Naive thymus-derived CD4-positive, alpha-beta T cell (primary cell): ENCODE measurements at regions not wholly inside any gene's neighbourhood (a gene's known extent, or its start where the extent isn't known, plus 50 kb on each side); places are given as distances from the start of the nearest gene placed in this dataset.
"Not testable (repeated sequence)": the region's sequence is repeated elsewhere in the genome, so short reads cannot be mapped to it uniquely, and the experiment has no call there.

Experiments used
- ATAC-seq: fragments of 150-1000 bp; cut with Tn5 transposase; 2 replicates; pipeline ENCODE4 v1.10.0; 2021; ENCODE audit warnings: mild to moderate bottlenecking, moderate library complexity
- CTCF ChIA-PET: fragments of 350-600 bp; sonication (Branson Sonifier 250); formaldehyde crosslinking; loops from one replicate; lab custom pipeline; 2021; ENCODE audit warnings: antibody characterized with exemption; lab: Charles Lee
- POLR2A ChIA-PET: fragments of 350-600 bp; sonication (Branson Sonifier 250); formaldehyde crosslinking; loops from one replicate; lab custom pipeline; 2021; ENCODE audit warnings: antibody characterized with exemption, inconsistent platforms; lab: Charles Lee
- DNase-seq, 9 donors: peaks; one replicate each; pipeline versions ENCODE4 v3.0.0 to v3.0.0-alpha.2; 2020 to 2022; ENCODE audit warnings: mixed read lengths in 1 of 9
- H3K27ac ChIP-seq: one replicate; pipeline ENCODE4 v1.7.0; 2013; ENCODE audit warnings: mild to moderate bottlenecking, low read depth, low read length, moderate library complexity
- H3K27me3 ChIP-seq, 2 donors: one replicate each; pipeline ENCODE4 v1.7.0; 2013; ENCODE audit warnings: low read length in 2 of 2, mild to moderate bottlenecking in 2 of 2, moderate library complexity in 2 of 2; ENCODE audit not compliant: control insufficient read depth in 2 of 2, insufficient read depth in 2 of 2
- H3K36me3 ChIP-seq, 3 experiments: 1 replicate in 2 of 3; 2 replicates in 1 of 3; pipeline ENCODE4 v1.7.0; 2013; ENCODE audit warnings: low read length in 3 of 3, mild to moderate bottlenecking in 3 of 3, moderate library complexity in 1 of 3; ENCODE audit not compliant: insufficient read depth in 3 of 3, control insufficient read depth in 2 of 3
- H3K4me1 ChIP-seq, 2 donors: one replicate each; pipeline ENCODE4 v1.7.0; 2013; ENCODE audit warnings: low read length in 2 of 2, mild to moderate bottlenecking in 2 of 2, moderate library complexity in 1 of 2; ENCODE audit not compliant: control insufficient read depth in 2 of 2, insufficient read depth in 2 of 2
- H3K4me3 ChIP-seq: 2 replicates; pipeline ENCODE4 v1.7.0; 2013; ENCODE audit warnings: mild to moderate bottlenecking, low read length
- H3K9me3 ChIP-seq, 3 experiments: 1 replicate in 2 of 3; 2 replicates in 1 of 3; pipeline ENCODE4 v1.7.0; 2013; ENCODE audit warnings: low read length in 3 of 3; ENCODE audit not compliant: control insufficient read depth in 2 of 3
- H3K27ac Mint-ChIP-seq, 9 donors: one replicate each; pipeline ENCODE4 v1.8.0; 2020 to 2022; ENCODE audit warnings: mixed read lengths in 9 of 9, mild to moderate bottlenecking in 8 of 9, moderate library complexity in 5 of 9, inconsistent platforms in 2 of 9
- H3K27me3 Mint-ChIP-seq, 5 donors: one replicate each; pipeline ENCODE4 v1.8.0; 2021 to 2022; ENCODE audit warnings: mixed read lengths in 5 of 5, mild to moderate bottlenecking in 1 of 5
- H3K36me3 Mint-ChIP-seq, 5 donors: one replicate each; pipeline ENCODE4 v1.8.0; 2020 to 2022; ENCODE audit warnings: mixed read lengths in 5 of 5, mild to moderate bottlenecking in 3 of 5, inconsistent platforms in 1 of 5
- H3K4me1 Mint-ChIP-seq, 7 donors: one replicate each; pipeline ENCODE4 v1.8.0; 2020 to 2022; ENCODE audit warnings: mixed read lengths in 7 of 7, mild to moderate bottlenecking in 3 of 7, inconsistent platforms in 1 of 7
- H3K4me3 Mint-ChIP-seq, 10 donors: one replicate each; pipeline ENCODE4 v1.8.0; 2020 to 2022; ENCODE audit warnings: mild to moderate bottlenecking in 10 of 10, mixed read lengths in 10 of 10, moderate library complexity in 6 of 10, inconsistent platforms in 2 of 10
- H3K9me3 Mint-ChIP-seq, 11 donors: one replicate each; pipeline ENCODE4 v1.8.0; 2020 to 2022; ENCODE audit warnings: mixed read lengths in 11 of 11, mild to moderate bottlenecking in 4 of 11, inconsistent platforms in 1 of 11, moderate library complexity in 1 of 11
- intact Hi-C, 2 donors: fragments of 100-400 bp; cut with micrococcal nuclease; formaldehyde crosslinking; loops; one replicate each; pipeline ENCODE4 v1.15.1; 2023

DNA sequence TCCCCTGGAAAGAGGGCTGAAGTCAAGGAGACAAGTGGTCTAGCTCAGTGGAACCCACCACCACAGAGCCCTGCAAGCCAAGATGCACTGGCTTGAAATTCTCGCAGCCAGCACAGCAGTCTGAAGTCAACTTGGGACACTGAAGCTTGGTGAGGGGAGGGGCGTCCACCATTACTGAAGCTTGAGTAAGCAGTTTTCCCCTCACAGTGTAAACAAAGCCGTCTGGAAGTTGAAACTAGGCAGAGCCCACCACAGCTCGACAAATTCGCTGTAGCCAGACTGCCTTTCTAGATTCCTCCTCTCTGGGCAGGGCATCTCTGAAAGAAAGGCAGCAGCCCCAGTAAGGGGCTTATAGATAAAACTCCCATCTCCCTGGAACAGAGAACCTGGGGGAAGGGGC is 87.3 kb upstream of the KITLG start:
- H3K36me3 ChIP-seq, ATAC-seq, H3K27me3 Mint-ChIP-seq, H3K36me3 Mint-ChIP-seq, intact Hi-C loops, H3K4me3 Mint-ChIP-seq, CTCF ChIA-PET, H3K4me1 ChIP-seq, H3K27ac Mint-ChIP-seq, DNase-seq, H3K27me3 ChIP-seq, H3K9me3 ChIP-seq, H3K4me3 ChIP-seq, H3K4me1 Mint-ChIP-seq, H3K27ac ChIP-seq, POLR2A ChIA-PET: not testable (repeated sequence)
- H3K9me3 Mint-ChIP-seq, result peaks cover 0 to 19% (median 2%) of the 10 kb centered on the region in 11 donors

DNA sequence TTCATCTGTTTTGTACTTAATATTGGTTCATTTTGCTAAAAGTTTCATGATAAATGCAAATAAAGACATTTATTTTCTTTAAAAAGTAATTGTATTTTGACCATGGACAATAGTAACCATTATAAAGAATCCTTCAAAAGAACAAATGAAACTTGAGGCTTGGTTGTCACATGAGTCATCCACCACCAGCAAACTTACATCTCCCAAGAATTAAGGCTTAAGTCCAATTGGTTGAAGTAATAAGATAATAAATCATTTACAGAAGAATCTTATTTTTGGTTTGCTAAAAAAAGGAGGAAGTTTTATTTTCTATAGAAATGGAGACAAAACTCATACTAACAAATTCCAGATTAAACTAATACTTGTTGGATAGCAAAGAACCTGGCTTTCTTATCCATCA is 84.8 kb upstream of the KITLG start:
- no peak for DNase-seq
- Histone ChIP-seq H3K27ac (no peak overlapping the region), H3K4me1 (no peaks in the 10 kb centered on the region), H3K9me3 (no peaks in the 10 kb centered on the region), H3K4me3 (no peak overlapping the region), H3K27me3 (no peaks in the 10 kb centered on the region), H3K36me3 (no peaks in the 10 kb centered on the region)
- H3K36me3 Mint-ChIP-seq, result no peaks in the 10 kb centered on the region
- ATAC-seq, result no peak
- POLR2A ChIA-PET, result no interaction called here
- no peak overlapping the region for H3K4me3 Mint-ChIP-seq
- H3K27ac Mint-ChIP-seq, result no peak overlapping the region
- H3K9me3 Mint-ChIP-seq, result peaks cover 0 to 10% (median 0%) of the 10 kb centered on the region in 11 donors
- H3K4me1 Mint-ChIP-seq, result no peaks in the 10 kb centered on the region
- peaks cover 0 to 6% (median 0%) of the 10 kb centered on the region in 5 donors for H3K27me3 Mint-ChIP-seq
- intact Hi-C loops, result no loop called here
- CTCF ChIA-PET, result no interaction called here

DNA sequence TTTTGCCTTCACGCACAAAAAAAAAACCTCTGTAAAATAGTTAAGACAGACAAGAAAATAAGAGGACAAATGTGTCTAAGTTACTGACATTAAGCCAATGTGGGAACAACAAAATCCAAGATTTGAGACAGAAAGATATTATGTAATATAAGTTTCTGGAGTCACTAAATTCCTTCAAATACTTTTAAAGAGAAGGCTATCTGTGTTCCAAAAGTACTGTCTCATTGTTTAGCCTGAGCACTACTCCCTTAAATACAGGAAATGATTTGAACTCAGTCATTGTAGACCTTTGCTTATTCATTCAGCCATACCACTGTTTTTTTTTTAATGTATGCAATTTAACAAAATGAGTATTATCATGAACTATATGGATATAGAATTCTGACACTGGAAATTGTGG is 82.7 kb upstream of the KITLG start:
- Mint-ChIP-seq H3K4me1 (no peaks in the 10 kb centered on the region), H3K36me3 (no peaks in the 10 kb centered on the region), H3K27me3 (peaks cover 0 to 6% (median 0%) of the 10 kb centered on the region in 5 donors), H3K9me3 (peaks cover 0 to 8% (median 0%) of the 10 kb centered on the region in 11 donors), H3K27ac (no peak overlapping the region), H3K4me3 (no peak overlapping the region)
- intact Hi-C loops, result no loop called here
- H3K27ac ChIP-seq, result no peak overlapping the region
- DNase-seq (no peak), ATAC-seq (no peak)
- H3K9me3 ChIP-seq, result no peaks in the 10 kb centered on the region
- H3K27me3 ChIP-seq, result no peaks in the 10 kb centered on the region
- H3K36me3 ChIP-seq, result no peaks in the 10 kb centered on the region
- ChIA-PET POLR2A (no interaction called here), CTCF (no interaction called here)
- H3K4me1 ChIP-seq, result no peaks in the 10 kb centered on the region
- H3K4me3 ChIP-seq, result no peak overlapping the region

DNA sequence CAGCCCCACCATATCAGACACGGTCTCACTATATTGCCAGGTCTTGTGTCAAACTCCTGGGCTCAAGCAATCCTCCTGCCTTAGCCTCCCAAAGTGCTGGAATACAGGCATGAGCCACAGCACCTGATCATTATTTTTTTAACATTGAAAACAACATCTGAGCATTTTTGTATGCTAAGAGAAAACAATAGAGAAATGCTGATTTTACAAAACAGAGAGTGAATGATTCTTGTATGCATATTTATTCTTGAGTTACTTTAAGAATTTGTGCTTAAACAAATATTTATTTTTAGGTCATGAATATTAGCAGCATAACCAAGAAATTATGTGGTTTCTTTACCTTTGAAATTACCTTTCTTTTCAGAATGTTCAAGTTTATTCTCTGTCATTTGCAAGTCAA is 81.8 kb upstream of the KITLG start:
- H3K9me3 Mint-ChIP-seq, result peaks cover 0 to 8% (median 0%) of the 10 kb centered on the region in 11 donors
- POLR2A ChIA-PET, result no interaction called here
- no peak for ATAC-seq

DNA sequence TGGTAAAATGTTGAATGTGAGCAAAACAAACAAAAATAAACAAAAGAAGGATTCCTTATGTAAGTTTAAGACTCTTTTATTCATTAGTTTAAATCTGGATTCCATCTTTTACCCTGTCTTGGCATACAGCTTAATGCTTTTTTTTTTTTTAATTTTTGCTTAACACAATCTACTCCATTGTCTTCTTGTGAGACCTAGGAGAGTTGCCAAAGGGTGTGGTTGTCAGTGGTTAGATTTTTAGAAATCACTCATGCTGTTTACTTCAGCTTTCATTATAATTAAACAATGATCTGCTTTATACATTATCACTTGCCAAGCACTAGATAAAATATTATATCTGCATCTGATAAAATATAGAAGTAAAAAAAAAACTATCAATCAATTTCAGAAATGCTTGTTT is 77.7 kb upstream of the KITLG start:
- Histone ChIP-seq H3K4me1 (no peaks in the 10 kb centered on the region), H3K27me3 (no peaks in the 10 kb centered on the region), H3K27ac (no peak overlapping the region), H3K9me3 (no peaks in the 10 kb centered on the region), H3K4me3 (no peak overlapping the region), H3K36me3 (no peaks in the 10 kb centered on the region)
- H3K27me3 Mint-ChIP-seq, result no peaks in the 10 kb centered on the region
- DNase-seq (no peak), ATAC-seq (no peak)
- H3K4me1 Mint-ChIP-seq, result no peaks in the 10 kb centered on the region
- H3K27ac Mint-ChIP-seq, result no peak overlapping the region
- intact Hi-C loops, result no loop called here
- no peak overlapping the region for H3K4me3 Mint-ChIP-seq
- no peaks in the 10 kb centered on the region for H3K36me3 Mint-ChIP-seq
- POLR2A ChIA-PET, result no interaction called here
- peaks cover 0 to 2% (median 0%) of the 10 kb centered on the region in 11 donors for H3K9me3 Mint-ChIP-seq
- CTCF ChIA-PET, result interaction anchor here (0.6 kb wide), 1 partner anchor 946 kb away, joined by 3 read pairs; no protein-coding TSS in a partner anchor

More for the DNA sequence above, 81.8 kb upstream of the KITLG start:
- Histone ChIP-seq H3K4me3 (no peak overlapping the region), H3K9me3 (no peaks in the 10 kb centered on the region), H3K27ac (no peak overlapping the region), H3K27me3 (no peaks in the 10 kb centered on the region), H3K36me3 (no peaks in the 10 kb centered on the region), H3K4me1 (no peaks in the 10 kb centered on the region)
- H3K27ac Mint-ChIP-seq, result no peak overlapping the region
- CTCF ChIA-PET, result interaction anchor here (0.6 kb wide), 1 partner anchor 1756 kb away, joined by 3 read pairs; no protein-coding TSS in a partner anchor
- H3K4me3 Mint-ChIP-seq, result no peak overlapping the region
- DNase-seq, result no peak
- no peaks in the 10 kb centered on the region for H3K36me3 Mint-ChIP-seq
- intact Hi-C loops, result no loop called here
- H3K27me3 Mint-ChIP-seq, result peaks cover 0 to 6% (median 0%) of the 10 kb centered on the region in 5 donors
- no peaks in the 10 kb centered on the region for H3K4me1 Mint-ChIP-seq

DNA sequence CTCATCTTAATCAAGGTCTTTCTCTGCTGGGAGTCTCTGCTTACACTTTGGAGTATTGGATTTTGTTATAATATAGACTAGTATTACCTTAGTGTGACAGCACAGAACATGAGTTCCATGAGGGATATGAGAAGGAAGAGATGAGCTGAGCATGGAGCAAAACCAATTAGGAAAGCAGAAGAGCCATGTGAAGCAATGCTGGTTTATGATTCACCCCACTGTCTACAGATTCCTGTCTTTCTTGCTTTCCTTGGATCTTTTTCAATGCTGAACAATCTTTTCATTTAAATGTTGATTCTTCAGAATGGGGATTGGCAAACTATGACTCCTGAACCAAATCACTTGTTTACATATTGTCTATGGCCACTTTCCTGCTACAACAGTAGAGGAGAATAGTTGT is 70.4 kb upstream of the KITLG start:
- POLR2A ChIA-PET, result no interaction called here
- Histone ChIP-seq H3K9me3 (no peaks in the 10 kb centered on the region), H3K4me3 (no peak overlapping the region), H3K27me3 (no peaks in the 10 kb centered on the region), H3K4me1 (no peaks in the 10 kb centered on the region), H3K36me3 (no peaks in the 10 kb centered on the region), H3K27ac (no peak overlapping the region)
- Mint-ChIP-seq H3K36me3 (no peaks in the 10 kb centered on the region), H3K9me3 (peaks cover 0 to 6% (median 0%) of the 10 kb centered on the region in 11 donors), H3K4me1 (no peaks in the 10 kb centered on the region), H3K27me3 (no peaks in the 10 kb centered on the region), H3K27ac (no peak overlapping the region), H3K4me3 (no peak overlapping the region)
- intact Hi-C loops, result no loop called here
- DNase-seq (no peak), ATAC-seq (no peak)
- CTCF ChIA-PET, result no interaction called here

DNA sequence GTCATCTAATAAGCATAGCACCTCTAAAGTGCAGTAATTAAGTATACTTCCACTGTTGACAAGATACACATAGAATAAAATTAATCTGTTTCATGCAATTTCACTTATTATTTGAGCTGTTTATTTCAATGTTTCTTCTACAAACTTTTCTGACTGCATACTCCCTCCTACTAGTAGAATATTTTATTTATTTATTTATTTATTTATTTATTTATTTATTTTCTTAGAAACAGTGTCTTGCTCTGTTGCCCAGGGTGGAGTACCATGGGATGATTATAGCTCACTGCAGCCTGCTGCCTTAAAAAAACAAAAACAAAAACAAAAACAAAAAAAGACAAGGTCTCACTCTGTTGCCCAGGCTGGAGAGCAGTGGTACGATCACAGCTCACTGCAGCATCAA is 68.4 kb upstream of the KITLG start:
- Mint-ChIP-seq H3K36me3 (no peaks in the 10 kb centered on the region), H3K27me3 (no peaks in the 10 kb centered on the region), H3K27ac (no peak overlapping the region), H3K4me3 (no peak overlapping the region), H3K9me3 (peaks cover 0 to 7% (median 0%) of the 10 kb centered on the region in 11 donors), H3K4me1 (no peaks in the 10 kb centered on the region)
- no peak for ATAC-seq
- no peaks in the 10 kb centered on the region for H3K9me3 ChIP-seq
- DNase-seq, result no peak
- POLR2A ChIA-PET, result no interaction called here
- no peaks in the 10 kb centered on the region for H3K4me1 ChIP-seq
- CTCF ChIA-PET, result no interaction called here
- intact Hi-C loops, result no loop called here
- no peak overlapping the region for H3K27ac ChIP-seq
- no peaks in the 10 kb centered on the region for H3K27me3 ChIP-seq
- no peak overlapping the region for H3K4me3 ChIP-seq
- H3K36me3 ChIP-seq, result no peaks in the 10 kb centered on the region
